IMR-90 (cell line): ENCODE measurements at regions not wholly inside any gene's neighbourhood (a gene's known extent, or its start where the extent isn't known, plus 50 kb on each side); places are given as distances from the start of the nearest gene placed in this dataset.

Source experiments
- ATAC-seq: fragments of 200-7000 bp; cut with Tn5 transposase; 2 replicates; pipeline ENCODE4 v1.9.1; 2020; ENCODE audit warnings: low read depth, mild to moderate bottlenecking, moderate library complexity
- BruUV-seq: library from RNA; stranded (reverse); fragments of 400-500 nt; replicated peaks from 2 replicates; lab custom pipeline; 2021; lab: Mats Ljungman, UMichigan
- CTCF ChIA-PET: fragments of 300-600 bp; formaldehyde crosslinking; extraction: SDS; loops from one replicate; lab custom pipeline; 2021; ENCODE audit warnings: antibody characterized with exemption; lab: Yijun Ruan, JAX
- POLR2A ChIA-PET: fragments of 300-600 bp; sonication (Branson Sonifier 250); formaldehyde crosslinking; loops from one replicate; lab custom pipeline; 2022; ENCODE audit warnings: antibody characterized with exemption; ENCODE audit not compliant: unreplicated experiment; lab: Charles Lee
- DNase-seq: peaks from one replicate; pipeline ENCODE4 v3.0.0; 2013
- H2AFZ ChIP-seq: replicated peaks from 2 replicates; pipeline ENCODE3; 2013; ENCODE audit warnings: low read length, mild to moderate bottlenecking; ENCODE audit not compliant: poor library complexity
- H2AK5ac ChIP-seq: 2 replicates; pipeline ENCODE4 v1.6.1; 2013; ENCODE audit warnings: low read depth, low read length, inconsistent platforms
- H2AK9ac ChIP-seq: replicated peaks from 2 replicates; pipeline ENCODE3; 2013; ENCODE audit warnings: mild to moderate bottlenecking, low read depth, low read length, moderate library complexity; ENCODE audit not compliant: poor library complexity
- H2BK120ac ChIP-seq: 2 replicates; pipeline ENCODE4 v1.6.1; 2013; ENCODE audit warnings: low read depth, low read length, inconsistent platforms
- H2BK15ac ChIP-seq: 3 replicates; pipeline ENCODE4 v1.6.1; 2013; ENCODE audit warnings: low read depth, low read length, inconsistent platforms
- H2BK20ac ChIP-seq: 2 replicates; pipeline ENCODE4 v1.6.1; 2013; ENCODE audit warnings: low read depth, mild to moderate bottlenecking, inconsistent platforms, low read length, moderate library complexity
- H2BK5ac ChIP-seq: 2 replicates; pipeline ENCODE4 v1.6.1; 2013; ENCODE audit warnings: mild to moderate bottlenecking, low read depth, low read length, inconsistent platforms; ENCODE audit not compliant: poor library complexity, severe bottlenecking
- H3K14ac ChIP-seq: replicated peaks from 2 replicates; pipeline ENCODE4 v1.6.1; 2013; ENCODE audit warnings: low read depth, low read length, inconsistent platforms
- H3K18ac ChIP-seq: 2 replicates; pipeline ENCODE4 v1.6.1; 2013; ENCODE audit warnings: low read depth, low read length, control low read depth
- H3K23ac ChIP-seq: 2 replicates; pipeline ENCODE4 v1.6.1; 2013; ENCODE audit warnings: low read depth, low read length, inconsistent platforms
- H3K27ac ChIP-seq: 2 replicates; pipeline ENCODE4 v1.5.1; 2013; ENCODE audit warnings: mild to moderate bottlenecking, control low read depth, low read length; ENCODE audit not compliant: insufficient read depth
- H3K27me3 ChIP-seq: 2 replicates; pipeline ENCODE4 v1.6.1; 2013; ENCODE audit warnings: low read length; ENCODE audit not compliant: control insufficient read depth, insufficient read depth
- H3K36me3 ChIP-seq: 2 replicates; pipeline ENCODE4 v1.6.1; 2013; ENCODE audit warnings: low read length, mixed read lengths; ENCODE audit not compliant: control insufficient read depth, insufficient read depth
- H3K4ac ChIP-seq: 2 replicates; pipeline ENCODE4 v1.6.1; 2013; ENCODE audit warnings: low read depth, low read length, inconsistent platforms
- H3K4me1 ChIP-seq: 2 replicates; pipeline ENCODE4 v1.6.1; 2013; ENCODE audit warnings: low read length, mixed read lengths; ENCODE audit not compliant: control insufficient read depth, insufficient read depth
- H3K4me2 ChIP-seq: 2 replicates; pipeline ENCODE4 v1.6.1; 2013; ENCODE audit warnings: low read depth, mild to moderate bottlenecking, control low read depth, low read length, moderate library complexity
- H3K4me3 ChIP-seq: 2 replicates; pipeline ENCODE4 v1.5.1; 2013; ENCODE audit warnings: low read depth, mild to moderate bottlenecking, control low read depth, low read length, moderate library complexity; ENCODE audit not compliant: insufficient read depth
- H3K56ac ChIP-seq: 2 replicates; pipeline ENCODE4 v1.6.1; 2013; ENCODE audit warnings: low read length, inconsistent platforms; ENCODE audit not compliant: insufficient read depth; ENCODE audit errors: extremely low read depth
- H3K79me1 ChIP-seq, 2 experiments: 2 replicates each; pipeline ENCODE4 v1.6.1; 2013; ENCODE audit warnings: low read length in 2 of 2, inconsistent platforms in 1 of 2, low read depth in 1 of 2
- H3K9ac ChIP-seq: 2 replicates; pipeline ENCODE4 v1.6.1; 2013; ENCODE audit warnings: low read depth, low read length, control low read depth
- H3K9me1 ChIP-seq: 2 replicates; pipeline ENCODE4 v1.6.1; 2013; ENCODE audit warnings: low read length, inconsistent platforms; ENCODE audit not compliant: insufficient read depth
- H3K9me3 ChIP-seq: 2 replicates; pipeline ENCODE4 v1.6.1; 2013; ENCODE audit warnings: low read length; ENCODE audit not compliant: control insufficient read depth, insufficient read depth
- H4K20me1 ChIP-seq: 2 replicates; pipeline ENCODE4 v1.6.1; 2013; ENCODE audit warnings: low read length, inconsistent platforms; ENCODE audit not compliant: insufficient read depth
- H4K5ac ChIP-seq: 2 replicates; pipeline ENCODE4 v1.6.1; 2013; ENCODE audit warnings: mild to moderate bottlenecking, low read depth, low read length, control low read depth
- H4K8ac ChIP-seq, 2 experiments: 2 replicates each; pipeline ENCODE4 v1.6.1; 2013; ENCODE audit warnings: low read depth in 2 of 2, low read length in 2 of 2, control low read depth in 1 of 2, inconsistent platforms in 1 of 2
- H4K91ac ChIP-seq: 2 replicates; pipeline ENCODE4 v1.6.1; 2013; ENCODE audit warnings: low read depth, low read length, inconsistent platforms; ENCODE audit not compliant: insufficient read depth
- MAFK ChIP-seq: IDR thresholded peaks from 2 replicates; pipeline ENCODE4 v1.6.1; 2012; ENCODE audit warnings: low read depth, low read length, improper control_type of control experiment
- NFE2L2 ChIP-seq: fragments of 150-350 bp; IDR thresholded peaks from 2 replicates; pipeline ENCODE4 v1.6.1; 2016; ENCODE audit warnings: low read depth, mild to moderate bottlenecking, low read length
- RCOR1 ChIP-seq: IDR thresholded peaks from 2 replicates; pipeline ENCODE4 v1.6.1; 2012; ENCODE audit warnings: mild to moderate bottlenecking, low read length, improper control_type of control experiment; ENCODE audit not compliant: insufficient replicate concordance
- RFX5 ChIP-seq: IDR thresholded peaks from 2 replicates; pipeline ENCODE4 v1.8.0; 2012; ENCODE audit warnings: low read depth, mild to moderate bottlenecking, low read length, moderate library complexity
- SMC3 ChIP-seq: fragments of 150-350 bp; IDR thresholded peaks from 2 replicates; pipeline ENCODE4 v1.6.1; 2016; ENCODE audit warnings: low read depth, mild to moderate bottlenecking, antibody characterized with exemption, low read length, moderate library complexity
- WGBS, 2 experiments: methylation state at CpG; one replicate each; pipeline versions ENCODE4 v1.1.5 to v1.1.7; 2013; ENCODE audit warnings: missing lambda C conversion rate in 2 of 2; ENCODE audit not compliant: insufficient read length in 1 of 2; ENCODE audit errors: extremely low coverage in 2 of 2; 5-methylcytosine and 5-hydroxymethylcytosine counted together
- dilution Hi-C: fragments of 300-500 bp; cut with HindIII; formaldehyde crosslinking; loops from one replicate; pipeline ENCODE4 v1.14.3; 2018; ENCODE audit warnings: low sequenced_read_pairs; ENCODE audit not compliant: unreplicated experiment
- in situ Hi-C: fragments of 300-500 bp; cut with MboI; formaldehyde crosslinking; loops from 3 replicates; pipeline ENCODE4 v1.14.3; 2019; ENCODE audit warnings: low sequenced_read_pairs, inconsistent platforms, mixed read lengths
- intact Hi-C: fragments of 100-400 bp; cut with micrococcal nuclease; formaldehyde crosslinking; loops from 2 replicates; pipeline ENCODE4 v1.10.0; 2022
- TF ChIP-seq, protein P1 (sequence below): conservative IDR thresholded peaks from 2 replicates; pipeline ENCODE4 v1.5.1; 2012; ENCODE audit warnings: mild to moderate bottlenecking, low read depth, low read length, improper control_type of control experiment

GRCh38 chr11:70656252-70656651, 257.9 kb downstream of the CTTN start:
- Histone ChIP-seq H3K4me1 (no peaks in the 10 kb centered on the region), H3K18ac (no peak overlapping the region), H3K9ac (no peak overlapping the region), H2BK20ac (no peak overlapping the region), H3K9me1 (0 out of 2 replicates have a peak, but pooled peaks cover 4% of the 10 kb centered on the region), H4K91ac (no peak overlapping the region), H3K4ac (no peak overlapping the region), H3K4me3 (no peak overlapping the region), H3K27me3 (no peaks in the 10 kb centered on the region), H3K14ac (no peak overlapping the region), H3K23ac (no peak overlapping the region), H4K5ac (no peak overlapping the region), H2AK5ac (no peak overlapping the region), H3K36me3 (no peaks in the 10 kb centered on the region), H4K8ac (no peak overlapping the region), H3K27ac (no peak overlapping the region), H2BK120ac (no peak overlapping the region), H2AFZ (no peak overlapping the region), H2BK5ac (no peak overlapping the region), H3K4me2 (no peak overlapping the region), H3K56ac (no peak overlapping the region), H2BK15ac (no peak overlapping the region), H2AK9ac (no peak overlapping the region), H3K79me1 (no peaks in the 10 kb centered on the region), H3K9me3 (no peaks in the 10 kb centered on the region), H4K20me1 (peaks cover 2% of the 10 kb centered on the region; the same call in 1 of the 2 replicates)
- intact Hi-C loops (no loop called here), dilution Hi-C loops (no loop called here), in situ Hi-C loops (no loop called here)
- no TSS peak for BruUV-seq
- DNase-seq, result no peak
- CTCF ChIA-PET, result no interaction called here
- POLR2A ChIA-PET, result no interaction called here
- no peak; the same call in 1 of the 2 replicates for ATAC-seq
- WGBS, 2 experiments, result 14% methylated on average over 4 of the region's 10 CpGs; no CpG with 5 or more reads in 1 of the 2 experiments
- TF ChIP-seq RFX5, result no peak
- TF ChIP-seq RCOR1, result no peak
- TF ChIP-seq, protein P1, sequence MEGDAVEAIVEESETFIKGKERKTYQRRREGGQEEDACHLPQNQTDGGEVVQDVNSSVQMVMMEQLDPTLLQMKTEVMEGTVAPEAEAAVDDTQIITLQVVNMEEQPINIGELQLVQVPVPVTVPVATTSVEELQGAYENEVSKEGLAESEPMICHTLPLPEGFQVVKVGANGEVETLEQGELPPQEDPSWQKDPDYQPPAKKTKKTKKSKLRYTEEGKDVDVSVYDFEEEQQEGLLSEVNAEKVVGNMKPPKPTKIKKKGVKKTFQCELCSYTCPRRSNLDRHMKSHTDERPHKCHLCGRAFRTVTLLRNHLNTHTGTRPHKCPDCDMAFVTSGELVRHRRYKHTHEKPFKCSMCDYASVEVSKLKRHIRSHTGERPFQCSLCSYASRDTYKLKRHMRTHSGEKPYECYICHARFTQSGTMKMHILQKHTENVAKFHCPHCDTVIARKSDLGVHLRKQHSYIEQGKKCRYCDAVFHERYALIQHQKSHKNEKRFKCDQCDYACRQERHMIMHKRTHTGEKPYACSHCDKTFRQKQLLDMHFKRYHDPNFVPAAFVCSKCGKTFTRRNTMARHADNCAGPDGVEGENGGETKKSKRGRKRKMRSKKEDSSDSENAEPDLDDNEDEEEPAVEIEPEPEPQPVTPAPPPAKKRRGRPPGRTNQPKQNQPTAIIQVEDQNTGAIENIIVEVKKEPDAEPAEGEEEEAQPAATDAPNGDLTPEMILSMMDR, result no peak
- TF ChIP-seq MAFK, result no peak
- no peak for TF ChIP-seq NFE2L2
- TF ChIP-seq SMC3, result no peak
